ENCODE measurements at regions not wholly inside any gene's neighbourhood (a gene's known extent, or its start where the extent isn't known, plus 50 kb on each side); places are given as distances from the start of the nearest gene placed in this dataset.

- no peak for TF ChIP-seq POLR2A (IDR thresholded peaks at IDR 0.05)
- no peak for TF ChIP-seq CTCF (IDR thresholded peaks at IDR 0.05)
These were observed 253.8 kb downstream of the QDPR start for GRCh38 chr4:17258106-17258505.
